IPS-20b (cell line): ENCODE measurements at regions not wholly inside any gene's neighbourhood (a gene's known extent, or its start where the extent isn't known, plus 50 kb on each side); places are given as distances from the start of the nearest gene placed in this dataset.
"Not testable (repeated sequence)": the region's sequence is repeated elsewhere in the genome, so short reads cannot be mapped to it uniquely, and the experiment has no call there.

Experiments used
- H3K27ac ChIP-seq: one replicate; pipeline ENCODE4 v1.5.1; 2013; ENCODE audit warnings: low read length
- H3K27me3 ChIP-seq: 2 replicates; pipeline ENCODE4 v1.6.1; 2013; ENCODE audit warnings: mild to moderate bottlenecking, low read length, inconsistent platforms; ENCODE audit not compliant: insufficient read depth
- H3K36me3 ChIP-seq: 2 replicates; pipeline ENCODE4 v1.6.1; 2013; ENCODE audit warnings: low read depth, mild to moderate bottlenecking, inconsistent platforms, low read length, moderate library complexity; ENCODE audit not compliant: insufficient read depth
- H3K4me1 ChIP-seq: 2 replicates; pipeline ENCODE4 v1.6.1; 2013; ENCODE audit warnings: mild to moderate bottlenecking, control low read depth, inconsistent platforms, low read length, moderate library complexity; ENCODE audit not compliant: insufficient read depth
- H3K4me3 ChIP-seq: 2 replicates; pipeline ENCODE4 v1.5.1; 2013; ENCODE audit warnings: mild to moderate bottlenecking, low read length, inconsistent platforms
- H3K9ac ChIP-seq: 2 replicates; pipeline ENCODE4 v1.6.1; 2013; ENCODE audit warnings: low read depth, mild to moderate bottlenecking, inconsistent platforms, low read length, moderate library complexity
- H3K9me3 ChIP-seq: 2 replicates; pipeline ENCODE4 v1.6.1; 2013; ENCODE audit warnings: mild to moderate bottlenecking, low read depth, low read length, inconsistent platforms; ENCODE audit not compliant: insufficient read depth

- no peak overlapping the region for H3K9ac ChIP-seq
- no peaks in the 10 kb centered on the region for H3K4me1 ChIP-seq
- peaks cover 3% of the 10 kb centered on the region; the same call in 1 of the 2 replicates for H3K9me3 ChIP-seq
- no peak overlapping the region for H3K27ac ChIP-seq
- H3K36me3 ChIP-seq: no peaks in the 10 kb centered on the region
- no peaks in the 10 kb centered on the region for H3K27me3 ChIP-seq
- H3K4me3 ChIP-seq: no peak overlapping the region
These were observed 1915.7 kb upstream of the CDH9 start for GRCh38 chr5:28954074-28954473.

- H3K9ac ChIP-seq: no peak overlapping the region
- H3K9me3 ChIP-seq: no peaks in the 10 kb centered on the region
- no peak overlapping the region for H3K4me3 ChIP-seq
- H3K27me3 ChIP-seq: no peaks in the 10 kb centered on the region
- H3K4me1 ChIP-seq: no peaks in the 10 kb centered on the region
- no peaks in the 10 kb centered on the region for H3K36me3 ChIP-seq
- no peak overlapping the region for H3K27ac ChIP-seq
These were observed 1909.5 kb upstream of the CDH9 start for GRCh38 chr5:28947865-28948264.

GRCh38 chr5:28945859-28946258 is 1907.5 kb upstream of the CDH9 start:
- no peaks in the 10 kb centered on the region for H3K4me1 ChIP-seq
- no peak overlapping the region for H3K9ac ChIP-seq
- no peak overlapping the region for H3K4me3 ChIP-seq
- H3K27ac ChIP-seq: no peak overlapping the region
- H3K9me3 ChIP-seq: no peaks in the 10 kb centered on the region
- H3K36me3 ChIP-seq: no peaks in the 10 kb centered on the region
- no peaks in the 10 kb centered on the region for H3K27me3 ChIP-seq

- not testable (repeated sequence) for H3K9me3 ChIP-seq, H3K9ac ChIP-seq, H3K4me1 ChIP-seq, H3K27me3 ChIP-seq, H3K27ac ChIP-seq, H3K4me3 ChIP-seq, H3K36me3 ChIP-seq
These were observed 1891.0 kb upstream of the CDH9 start for GRCh38 chr5:28929366-28929765.

- H3K4me1 ChIP-seq, H3K9ac ChIP-seq, H3K27ac ChIP-seq, H3K27me3 ChIP-seq, H3K9me3 ChIP-seq, H3K36me3 ChIP-seq, H3K4me3 ChIP-seq: not testable (repeated sequence)
These were observed 1890.0 kb upstream of the CDH9 start for GRCh38 chr5:28928327-28928790.

GRCh38 chr5:28927559-28928326 is 1889.4 kb upstream of the CDH9 start:
- Histone ChIP-seq H3K9ac (no peak overlapping the region), H3K36me3 (no peaks in the 10 kb centered on the region), H3K27ac (no peak overlapping the region), H3K4me3 (no peak overlapping the region), H3K9me3 (no peaks in the 10 kb centered on the region), H3K4me1 (no peaks in the 10 kb centered on the region), H3K27me3 (no peaks in the 10 kb centered on the region)

GRCh38 chr5:28926422-28926821 is 1888.0 kb upstream of the CDH9 start:
- H3K36me3 ChIP-seq: no peaks in the 10 kb centered on the region
- H3K4me3 ChIP-seq: no peak overlapping the region
- no peak overlapping the region for H3K27ac ChIP-seq
- H3K4me1 ChIP-seq: no peaks in the 10 kb centered on the region
- no peak overlapping the region for H3K9ac ChIP-seq
- no peaks in the 10 kb centered on the region for H3K27me3 ChIP-seq
- no peaks in the 10 kb centered on the region for H3K9me3 ChIP-seq

- H3K4me1 ChIP-seq: no peaks in the 10 kb centered on the region
- no peak overlapping the region for H3K27ac ChIP-seq
- no peaks in the 10 kb centered on the region for H3K9me3 ChIP-seq
- H3K27me3 ChIP-seq: no peaks in the 10 kb centered on the region
- no peak overlapping the region for H3K4me3 ChIP-seq
- no peaks in the 10 kb centered on the region for H3K36me3 ChIP-seq
- no peak overlapping the region for H3K9ac ChIP-seq
These were observed 1879.2 kb upstream of the CDH9 start for GRCh38 chr5:28917631-28918030.

- Histone ChIP-seq H3K27me3 (no peaks in the 10 kb centered on the region), H3K9ac (no peak overlapping the region), H3K9me3 (no peaks in the 10 kb centered on the region; the same call in 1 of the 2 replicates), H3K27ac (no peak overlapping the region), H3K36me3 (no peaks in the 10 kb centered on the region), H3K4me3 (no peak overlapping the region), H3K4me1 (no peaks in the 10 kb centered on the region)
These were observed 1875.9 kb upstream of the CDH9 start for GRCh38 chr5:28914297-28914696.

GRCh38 chr5:28903643-28904042 is 1865.3 kb upstream of the CDH9 start:
- H3K9ac ChIP-seq: no peak overlapping the region
- no peaks in the 10 kb centered on the region for H3K36me3 ChIP-seq
- H3K27ac ChIP-seq: no peak overlapping the region
- H3K27me3 ChIP-seq: no peaks in the 10 kb centered on the region
- no peaks in the 10 kb centered on the region for H3K4me1 ChIP-seq
- no peaks in the 10 kb centered on the region for H3K9me3 ChIP-seq
- H3K4me3 ChIP-seq: no peak overlapping the region

GRCh38 chr5:28896949-28897348 is 1858.6 kb upstream of the CDH9 start:
- no peaks in the 10 kb centered on the region for H3K27me3 ChIP-seq
- no peaks in the 10 kb centered on the region for H3K9me3 ChIP-seq
- no peaks in the 10 kb centered on the region for H3K36me3 ChIP-seq
- no peak overlapping the region for H3K9ac ChIP-seq
- no peak overlapping the region for H3K27ac ChIP-seq
- no peak overlapping the region for H3K4me3 ChIP-seq
- no peaks in the 10 kb centered on the region for H3K4me1 ChIP-seq

- no peaks in the 10 kb centered on the region for H3K4me1 ChIP-seq
- no peak overlapping the region for H3K27ac ChIP-seq
- no peak overlapping the region for H3K9ac ChIP-seq
- no peaks in the 10 kb centered on the region for H3K27me3 ChIP-seq
- 0 out of 2 replicates have a peak, but pooled peaks cover 3% of the 10 kb centered on the region for H3K9me3 ChIP-seq
- H3K4me3 ChIP-seq: no peak overlapping the region
- H3K36me3 ChIP-seq: no peaks in the 10 kb centered on the region
These were observed 1842.5 kb upstream of the CDH9 start for GRCh38 chr5:28880936-28881335.
